Aorta (tissue), 5 donors: ENCODE measurements at regions not wholly inside any gene's neighbourhood (a gene's known extent, or its start where the extent isn't known, plus 50 kb on each side); places are given as distances from the start of the nearest gene placed in this dataset.

Experiments used
- ATAC-seq: fragments of 200-7000 bp; cut with Tn5 transposase; one replicate; pipeline ENCODE4 v1.9.1; 2022; ENCODE audit warnings: moderate library complexity; ENCODE audit not compliant: low FRiP score
- DNase-seq, 2 donors: peaks; one replicate each; pipeline ENCODE4 v3.0.0-alpha.2; 2020
- H3K27ac ChIP-seq, 2 donors: one replicate each; pipeline ENCODE4 v1.5.1; 2013; ENCODE audit warnings: low read length in 2 of 2, mild to moderate bottlenecking in 2 of 2, moderate library complexity in 2 of 2, control low read depth in 1 of 2, inconsistent platforms in 1 of 2, low read depth in 1 of 2
- H3K27me3 ChIP-seq, 2 donors: one replicate each; pipeline ENCODE4 v1.6.1; 2013; ENCODE audit warnings: control low read depth in 1 of 2, low read length in 1 of 2, mild to moderate bottlenecking in 1 of 2, moderate library complexity in 1 of 2; ENCODE audit not compliant: insufficient read depth in 2 of 2, control insufficient read depth in 1 of 2
- H3K36me3 ChIP-seq, 2 donors: one replicate each; pipeline ENCODE4 v1.6.1; 2013; ENCODE audit warnings: control low read depth in 1 of 2, low read length in 1 of 2, mild to moderate bottlenecking in 1 of 2; ENCODE audit not compliant: insufficient read depth in 2 of 2, control insufficient read depth in 1 of 2
- H3K4me1 ChIP-seq, 2 donors: one replicate each; pipeline ENCODE4 v1.6.1; 2013; ENCODE audit warnings: low read length in 2 of 2, control low read depth in 1 of 2, mild to moderate bottlenecking in 1 of 2, moderate library complexity in 1 of 2; ENCODE audit not compliant: insufficient read depth in 2 of 2, control insufficient read depth in 1 of 2
- H3K4me3 ChIP-seq, 2 donors: one replicate each; pipeline ENCODE4 v1.5.1; 2013; ENCODE audit warnings: low read length in 2 of 2, control low read depth in 1 of 2, mild to moderate bottlenecking in 1 of 2
- H3K9me3 ChIP-seq: one replicate; pipeline ENCODE4 v1.6.1; 2013; ENCODE audit warnings: mild to moderate bottlenecking, low read length; ENCODE audit not compliant: control insufficient read depth
- WGBS, 2 donors: extraction: QIAGEN DNeasy Blood & Tissue Kit; methylation state at CpG; one replicate each; pipeline ENCODE4 v1.1.7; 2013; 5-methylcytosine and 5-hydroxymethylcytosine counted together
- intact Hi-C, 2 donors: fragments of 100-400 bp; cut with DNase I; formaldehyde crosslinking; loops; one replicate each; pipeline versions ENCODE4 v1.14.2 to v1.15.0; 2022
- donor health status: healthy with polysubstance abuse.
- donor health status: Bipolar disorder and iron deficiency.
- donor health status: DM: no; HTN: no; CAD: no.
- donor health status: DM: no; HTN: no; CAD: no.
- donor health status: DM: yes; HTN: yes; CAD: no.

DNA sequence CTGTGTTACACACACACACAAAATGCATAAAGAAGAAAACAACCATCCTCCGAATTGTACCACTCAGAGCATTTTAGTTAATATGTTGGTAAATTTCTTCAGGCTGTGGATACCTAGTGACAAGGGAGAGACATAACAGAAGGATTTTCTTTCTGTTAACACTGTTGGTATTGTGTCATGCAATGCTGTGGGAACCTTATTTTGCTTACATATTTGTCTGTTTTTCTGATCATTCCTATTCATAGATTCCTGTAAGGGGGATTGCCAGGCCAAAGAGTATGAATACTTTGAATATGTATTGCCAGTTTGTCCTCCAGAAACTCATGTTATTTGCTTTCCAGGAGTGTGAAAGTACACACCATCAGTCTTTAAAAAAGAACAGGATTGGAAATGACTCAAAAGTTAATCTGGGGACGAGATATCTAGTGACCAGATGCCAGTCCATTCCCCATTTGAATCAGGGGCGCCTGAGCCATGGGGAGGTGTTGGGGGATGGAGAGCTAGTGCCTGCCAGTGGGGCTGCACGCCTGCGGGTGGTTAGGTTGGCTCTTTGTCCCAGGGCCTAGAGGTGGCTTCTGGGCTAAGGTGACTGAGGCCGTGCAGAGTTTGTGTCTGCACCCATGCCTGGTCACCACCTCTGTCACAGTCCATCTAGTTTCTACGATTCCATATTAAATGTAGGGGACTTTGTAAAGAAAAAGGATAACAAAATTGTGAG lies 142.0 kb downstream of the PTPN20 start:
- ATAC-seq: no peak
- WGBS, 2 donors: 73 to 83% methylated on average over 7 of the region's 7 CpGs
- intact Hi-C loops: no loop called here

DNA sequence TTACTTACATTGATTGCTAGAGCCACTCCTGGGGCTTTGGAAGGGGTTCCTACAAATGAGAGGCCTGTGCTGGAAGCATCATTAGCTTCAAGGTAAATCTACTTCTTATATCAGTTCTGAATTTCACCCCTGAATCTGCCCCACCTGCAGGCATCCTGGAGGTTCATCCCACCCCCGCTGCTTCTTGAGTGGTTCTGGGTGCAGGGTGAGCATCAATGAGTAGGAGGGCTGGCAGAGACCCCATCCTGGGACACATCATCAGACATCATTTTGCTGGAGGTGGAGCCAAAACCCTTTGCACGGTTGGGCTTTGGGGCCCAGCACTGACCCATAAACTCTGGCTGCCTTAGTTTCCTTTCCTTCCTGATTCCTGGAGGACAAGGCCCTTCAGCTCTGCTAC lies 143.7 kb downstream of the PTPN20 start:
- ATAC-seq (no peak), DNase-seq (no peak)
- WGBS, 2 donors: 91 to 93% methylated on average over 2 of the region's 2 CpGs
- Histone ChIP-seq H3K4me3 (no peak overlapping the region), H3K27me3 (no peaks in the 10 kb centered on the region), H3K9me3 (no peaks in the 10 kb centered on the region), H3K27ac (no peak overlapping the region), H3K36me3 (no peaks in the 10 kb centered on the region), H3K4me1 (no peaks in the 10 kb centered on the region)
- intact Hi-C loops: no loop called here

More for the DNA sequence above, 142.0 kb downstream of the PTPN20 start:
- Histone ChIP-seq H3K27ac (no peak overlapping the region), H3K4me3 (no peak overlapping the region), H3K9me3 (no peaks in the 10 kb centered on the region), H3K36me3 (no peaks in the 10 kb centered on the region), H3K27me3 (no peaks in the 10 kb centered on the region), H3K4me1 (peaks cover 0 to 2% of the 10 kb centered on the region in 2 donors)
- DNase-seq: no peak

DNA sequence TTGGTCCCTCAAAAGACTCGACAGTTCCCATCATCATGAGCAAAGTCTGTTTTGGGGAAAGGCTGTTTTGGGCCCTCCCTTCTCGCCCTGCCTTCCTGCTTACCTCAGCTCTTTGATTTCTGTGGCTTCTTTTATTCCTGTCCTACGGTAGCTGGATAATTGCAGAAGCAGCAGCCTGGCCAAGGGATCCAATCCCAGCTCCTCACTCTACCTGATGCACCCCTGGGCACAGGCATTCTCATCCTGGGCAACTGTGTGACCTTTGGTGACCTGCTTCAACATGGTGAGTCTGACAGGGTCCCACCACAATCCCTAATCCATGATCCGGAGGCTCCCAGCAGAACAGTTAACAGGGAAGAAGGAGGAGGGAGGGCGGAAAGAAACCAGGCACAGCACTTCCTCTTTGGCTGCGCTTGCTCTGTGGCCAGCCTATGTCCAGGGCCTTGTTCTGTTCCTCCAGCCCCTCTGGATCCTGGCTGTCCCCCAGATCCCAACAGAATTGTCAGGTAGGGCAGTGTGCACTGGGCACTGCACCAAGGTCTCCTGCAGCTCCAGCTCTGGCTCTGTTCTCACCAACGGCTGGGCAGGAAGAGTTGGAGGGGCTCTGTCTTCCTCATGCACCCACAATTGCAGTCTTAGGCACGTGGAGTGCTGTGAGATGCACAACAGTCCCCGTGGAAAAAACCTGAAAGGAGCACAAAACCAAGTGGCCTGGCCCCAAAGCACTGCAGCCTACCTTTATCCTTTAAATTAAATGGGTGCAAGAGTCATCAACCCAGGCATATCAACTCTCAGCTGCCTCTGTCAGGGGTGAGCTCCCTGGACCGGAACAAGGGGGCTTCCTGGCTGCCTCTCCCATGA lies 144.4 kb downstream of the PTPN20 start:
- intact Hi-C loops: no loop called here
- DNase-seq (no peak), ATAC-seq (no peak)
- no peaks in the 10 kb centered on the region for H3K36me3 ChIP-seq
- H3K4me3 ChIP-seq: no peak overlapping the region
- 89 to 91% methylated on average over 10 of the region's 10 CpGs for WGBS, 2 donors
- no peaks in the 10 kb centered on the region for H3K4me1 ChIP-seq
- no peaks in the 10 kb centered on the region for H3K9me3 ChIP-seq
- no peaks in the 10 kb centered on the region for H3K27me3 ChIP-seq
- no peak overlapping the region for H3K27ac ChIP-seq

DNA sequence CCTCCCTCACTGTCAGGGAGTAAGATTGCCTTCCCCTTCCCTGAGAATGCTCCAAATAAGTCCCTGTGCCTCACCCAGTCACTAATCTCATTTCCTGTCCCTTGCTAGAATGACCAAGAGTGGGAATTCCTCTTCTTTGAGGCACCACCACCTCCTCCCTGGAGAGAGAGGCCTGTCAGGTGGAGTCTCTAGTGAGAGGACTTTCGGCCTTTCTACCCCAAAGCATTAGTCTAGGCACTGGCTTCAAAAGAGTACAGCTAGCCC lies 145.0 kb downstream of the PTPN20 start:
- DNase-seq (no peak), ATAC-seq (no peak)
- no peaks in the 10 kb centered on the region for H3K9me3 ChIP-seq
- no peaks in the 10 kb centered on the region for H3K27me3 ChIP-seq
- H3K27ac ChIP-seq: no peak overlapping the region
- no peaks in the 10 kb centered on the region for H3K36me3 ChIP-seq
- no peak overlapping the region for H3K4me3 ChIP-seq
- no peaks in the 10 kb centered on the region for H3K4me1 ChIP-seq
- intact Hi-C loops: no loop called here
- 96 to 97% methylated on average over 1 of the region's 1 CpG for WGBS, 2 donors

DNA sequence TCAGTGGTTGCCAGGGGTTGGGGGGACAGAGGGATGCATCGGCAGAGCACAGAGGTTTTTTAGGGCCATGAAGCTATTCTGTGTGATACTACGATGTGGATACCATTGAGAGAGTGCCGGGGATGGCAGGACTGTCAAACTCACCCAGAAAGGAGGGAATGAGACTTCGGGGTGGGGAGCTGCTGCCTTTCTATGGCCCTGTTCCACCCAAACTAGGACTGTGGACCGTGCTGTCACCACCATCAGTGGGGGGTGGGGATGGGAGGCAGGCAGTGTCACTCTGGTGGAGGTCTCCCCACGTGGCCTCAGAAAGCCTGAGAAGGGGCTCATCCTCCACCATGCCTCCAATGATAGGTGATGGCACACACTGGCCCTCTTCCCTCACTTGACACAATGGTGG lies 146.2 kb downstream of the PTPN20 start:
- no peak overlapping the region for H3K4me3 ChIP-seq
- DNase-seq (no peak), ATAC-seq (no peak)
- H3K9me3 ChIP-seq: no peaks in the 10 kb centered on the region
- no peaks in the 10 kb centered on the region for H3K27me3 ChIP-seq
- intact Hi-C loops: no loop called here
- WGBS, 2 donors: 90 to 97% methylated on average over 6 of the region's 6 CpGs
- no peaks in the 10 kb centered on the region for H3K36me3 ChIP-seq
- H3K27ac ChIP-seq: no peak overlapping the region
- H3K4me1 ChIP-seq: peaks cover 0 to 3% of the 10 kb centered on the region in 2 donors

DNA sequence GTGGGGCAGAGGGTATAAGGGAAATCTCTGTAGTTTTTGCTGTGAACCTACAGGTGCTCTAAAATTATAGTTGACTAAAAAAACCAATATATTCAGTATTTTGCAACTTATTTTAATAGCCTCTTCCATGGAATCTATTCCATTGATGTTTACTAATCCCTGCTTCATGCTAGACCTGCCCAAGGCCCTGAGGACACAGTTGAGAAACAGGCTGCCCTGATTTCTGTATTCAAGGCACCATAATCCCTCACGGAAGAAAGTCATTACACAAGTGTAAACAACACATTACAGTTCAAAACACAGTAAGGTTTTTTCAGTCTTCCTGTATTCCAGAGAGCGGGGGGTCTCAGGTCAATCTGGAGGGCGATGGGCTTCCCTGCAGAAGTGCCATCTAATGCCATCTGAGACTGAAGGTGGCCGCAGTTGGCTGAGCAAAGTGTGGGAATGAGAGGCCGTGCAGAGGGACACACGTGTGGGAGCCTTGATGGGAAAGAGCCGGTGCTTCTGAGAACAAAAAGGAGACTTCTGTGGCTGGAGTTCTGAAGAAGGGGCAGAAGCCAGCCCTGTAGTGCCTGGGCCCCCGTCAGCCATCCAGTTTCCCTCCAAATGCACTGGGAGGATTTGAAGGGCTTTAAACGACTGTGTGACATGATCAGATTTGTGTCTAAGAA lies 146.9 kb downstream of the PTPN20 start:
- no peaks in the 10 kb centered on the region for H3K27me3 ChIP-seq
- intact Hi-C loops: no loop called here
- ATAC-seq: no peak
- no peaks in the 10 kb centered on the region for H3K36me3 ChIP-seq
- peaks cover 0 to 3% of the 10 kb centered on the region in 2 donors for H3K4me1 ChIP-seq
- DNase-seq: no peak
- no peak overlapping the region for H3K27ac ChIP-seq
- 95 to 98% methylated on average over 9 of the region's 9 CpGs for WGBS, 2 donors
- H3K4me3 ChIP-seq: no peak overlapping the region
- H3K9me3 ChIP-seq: no peaks in the 10 kb centered on the region

DNA sequence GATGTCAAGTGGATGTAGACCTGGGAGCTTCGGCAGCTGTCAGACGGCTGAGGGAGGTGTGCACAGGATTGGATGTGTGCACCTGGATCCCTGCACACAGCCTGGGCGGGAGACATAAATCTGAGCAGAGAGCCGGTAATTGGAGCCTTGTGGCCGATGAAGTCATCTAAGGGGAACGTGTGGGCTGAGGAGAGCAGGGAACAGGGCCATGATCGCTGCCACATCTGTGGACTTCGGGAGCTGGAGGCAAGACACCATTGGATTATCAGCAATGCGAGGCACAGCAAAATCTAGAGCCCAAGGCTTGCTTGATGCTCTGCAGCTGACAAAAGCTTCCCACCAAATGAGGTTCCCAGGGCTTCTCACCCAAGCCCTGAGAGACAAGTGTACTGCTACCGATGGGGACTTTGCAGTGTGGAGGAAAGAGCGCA lies 147.7 kb downstream of the PTPN20 start:
- no peaks in the 10 kb centered on the region for H3K9me3 ChIP-seq
- H3K27ac ChIP-seq: no peak overlapping the region
- intact Hi-C loops: no loop called here
- H3K36me3 ChIP-seq: no peaks in the 10 kb centered on the region
- H3K4me1 ChIP-seq: peaks cover 0 to 3% of the 10 kb centered on the region in 2 donors
- ATAC-seq (no peak), DNase-seq (no peak)
- H3K4me3 ChIP-seq: no peak overlapping the region
- H3K27me3 ChIP-seq: no peaks in the 10 kb centered on the region
- 83 to 85% methylated on average over 11 of the region's 11 CpGs for WGBS, 2 donors

DNA sequence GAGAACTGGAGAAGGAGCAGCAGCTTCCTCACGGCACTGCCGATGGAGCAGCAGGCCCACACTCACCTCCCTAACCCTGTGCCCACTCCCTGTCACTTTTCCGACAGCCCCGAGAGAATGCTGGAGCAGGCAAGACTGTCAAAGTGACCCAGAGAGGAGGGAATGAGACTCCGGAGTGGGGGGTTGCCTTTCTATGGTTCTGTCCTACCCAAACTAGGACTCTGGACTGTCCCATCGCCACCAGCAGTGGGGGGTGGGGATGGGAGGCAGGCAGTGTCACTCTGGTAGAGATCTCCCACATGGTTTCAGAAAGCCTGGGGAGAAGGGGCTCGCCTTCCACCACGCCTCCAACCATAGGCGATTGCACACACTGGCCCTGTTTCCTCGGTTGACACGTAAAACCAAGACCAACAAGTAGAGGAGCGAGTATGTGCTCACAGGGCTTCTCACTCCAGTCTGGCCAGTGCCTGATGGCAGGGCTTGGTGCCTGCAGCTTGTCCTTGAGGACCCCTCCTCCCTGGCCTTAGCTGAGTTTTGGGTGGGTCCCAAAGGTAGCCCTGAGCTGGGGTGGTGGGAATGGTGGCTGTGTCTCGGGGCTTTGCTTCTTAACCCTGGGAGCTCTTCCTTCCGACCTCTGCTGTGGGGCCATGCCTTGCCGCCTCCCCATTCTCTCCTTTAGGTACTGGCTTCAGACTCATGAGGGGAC lies 148.5 kb downstream of the PTPN20 start:
- Histone ChIP-seq H3K4me3 (no peak overlapping the region), H3K4me1 (peaks cover 0 to 3% of the 10 kb centered on the region in 2 donors), H3K36me3 (no peaks in the 10 kb centered on the region), H3K27ac (no peak overlapping the region), H3K9me3 (no peaks in the 10 kb centered on the region), H3K27me3 (no peaks in the 10 kb centered on the region)
- no peak for ATAC-seq
- WGBS, 2 donors: 97 to 98% methylated on average over 15 of the region's 15 CpGs
- intact Hi-C loops: loop anchor here in 1 of 2 donors (5.0 kb wide), 1 partner anchor 108 kb away; no protein-coding TSS in a partner anchor
- no peak for DNase-seq
